ENCODE measurements at regions not wholly inside any gene's neighbourhood (a gene's known extent, or its start where the extent isn't known, plus 50 kb on each side); places are given as distances from the start of the nearest gene placed in this dataset.

DNA sequence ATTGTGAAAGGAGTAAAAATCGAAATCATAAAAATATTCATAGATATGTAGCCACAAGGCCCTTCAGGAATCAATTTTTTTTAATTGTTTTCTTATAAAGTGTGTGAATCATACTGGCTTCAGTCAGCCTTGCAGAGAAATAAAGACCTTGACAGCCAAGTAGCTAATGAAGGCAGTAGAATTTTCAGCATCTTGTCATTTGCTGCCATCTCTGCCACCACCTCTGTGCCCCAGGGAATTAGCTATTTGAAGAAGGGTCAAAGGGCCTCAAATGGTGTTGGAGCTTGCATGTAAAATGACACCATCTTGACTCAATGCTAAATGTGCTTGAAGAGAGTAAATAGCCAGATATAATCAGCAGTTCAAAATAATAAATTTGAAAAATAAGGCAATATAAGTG, 359.4 kb upstream of the DCN start:
- TF ChIP-seq CTCF (IDR thresholded peaks at IDR 0.05) = no peak
- H3K9me3 Mint-ChIP-seq = peaks cover 14% of the 10 kb centered on the region
- H3K4me3 Mint-ChIP-seq = no peak overlapping the region
- DNase-seq = peak; percentile 21
- H3K27ac Mint-ChIP-seq = no peak overlapping the region
- peaks cover 6% of the 10 kb centered on the region for H3K36me3 Mint-ChIP-seq (ENCODE audit: low read depth)
- H3K4me1 Mint-ChIP-seq = peaks cover 20% of the 10 kb centered on the region
- H3K27me3 Mint-ChIP-seq (ENCODE audit: low read depth, poor library complexity) = no peaks in the 10 kb centered on the region

DNA sequence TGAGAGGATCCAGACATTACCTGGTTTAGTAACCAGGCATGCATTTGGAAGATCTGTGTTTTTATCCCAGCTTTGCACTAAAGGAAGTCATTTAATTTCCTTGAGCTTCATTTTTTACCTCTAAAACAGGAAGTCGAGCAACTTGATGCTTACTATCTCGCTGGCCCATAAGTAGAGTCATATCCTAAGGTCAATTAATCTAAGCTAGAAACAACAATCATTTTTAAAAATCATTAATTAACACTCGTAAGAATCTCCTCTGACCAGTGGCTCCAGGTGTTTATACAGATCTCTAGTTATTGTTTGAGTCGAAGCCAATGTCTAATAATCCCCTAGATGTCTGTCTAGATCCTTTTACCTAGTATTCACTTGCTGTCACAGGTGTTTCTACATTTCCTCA, 355.8 kb upstream of the DCN start:
- no peak for DNase-seq
- Mint-ChIP-seq H3K27ac (no peak overlapping the region), H3K4me3 (no peak overlapping the region), H3K4me1 (peaks cover 20% of the 10 kb centered on the region), H3K9me3 (peaks cover 7% of the 10 kb centered on the region), H3K27me3 (ENCODE audit: low read depth, poor library complexity) (peaks cover 5% of the 10 kb centered on the region), H3K36me3 (ENCODE audit: low read depth) (no peaks in the 10 kb centered on the region)
- no peak for TF ChIP-seq CTCF (IDR thresholded peaks at IDR 0.05)

- H3K4me1 Mint-ChIP-seq = no peaks in the 10 kb centered on the region
- H3K36me3 Mint-ChIP-seq (ENCODE audit: low read depth) = no peaks in the 10 kb centered on the region
- H3K4me3 Mint-ChIP-seq = no peak overlapping the region
- H3K27ac Mint-ChIP-seq = no peak overlapping the region
- H3K9me3 Mint-ChIP-seq = peaks cover 16% of the 10 kb centered on the region
- peaks cover 5% of the 10 kb centered on the region for H3K27me3 Mint-ChIP-seq (ENCODE audit: low read depth, poor library complexity)
- no peak for TF ChIP-seq CTCF (IDR thresholded peaks at IDR 0.05)
- DNase-seq = no peak
Observed at GRCh38 chr12:91533366-91533765, 350.7 kb upstream of the DCN start.

GRCh38 chr12:91529829-91530228, 347.2 kb upstream of the DCN start:
- Mint-ChIP-seq H3K27me3 (ENCODE audit: low read depth, poor library complexity) (no peaks in the 10 kb centered on the region), H3K4me3 (no peak overlapping the region), H3K4me1 (no peaks in the 10 kb centered on the region), H3K36me3 (ENCODE audit: low read depth) (no peaks in the 10 kb centered on the region), H3K27ac (no peak overlapping the region), H3K9me3 (peaks cover 14% of the 10 kb centered on the region)
- no peak for TF ChIP-seq CTCF (IDR thresholded peaks at IDR 0.05)
- DNase-seq = no peak

DNA sequence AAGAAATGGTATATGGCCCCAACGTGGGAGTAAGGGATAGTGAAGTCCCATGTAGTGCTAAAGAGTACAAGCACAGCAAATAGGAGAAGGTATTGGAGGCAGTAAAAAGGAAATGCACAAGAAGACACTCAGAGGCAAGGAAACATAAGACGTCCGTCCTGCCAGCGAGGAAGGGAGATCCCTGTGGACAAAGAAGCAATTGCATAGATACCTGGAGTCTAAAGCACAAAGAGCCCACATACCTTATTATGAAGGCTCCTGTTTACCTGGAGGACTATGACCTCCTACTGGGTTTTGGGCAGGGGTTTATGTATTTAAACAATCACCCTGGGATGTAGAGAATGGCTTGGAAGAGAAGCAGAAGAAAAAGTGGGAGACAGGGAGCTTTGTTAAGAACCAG, 341.2 kb upstream of the DCN start:
- Mint-ChIP-seq H3K27me3 (ENCODE audit: low read depth, poor library complexity) (no peaks in the 10 kb centered on the region), H3K9me3 (peaks cover 7% of the 10 kb centered on the region), H3K36me3 (ENCODE audit: low read depth) (no peaks in the 10 kb centered on the region), H3K4me1 (no peaks in the 10 kb centered on the region), H3K4me3 (no peak overlapping the region), H3K27ac (peak overlapping the region; percentile 5)
- no peak for TF ChIP-seq CTCF (IDR thresholded peaks at IDR 0.05)
- no peak for DNase-seq

GRCh38 chr12:91516695-91517047, 334.1 kb upstream of the DCN start:
- no peaks in the 10 kb centered on the region for H3K36me3 Mint-ChIP-seq (ENCODE audit: low read depth)
- DNase-seq = no peak
- no peak for TF ChIP-seq CTCF (IDR thresholded peaks at IDR 0.05)
- H3K4me1 Mint-ChIP-seq = peaks cover 15% of the 10 kb centered on the region
- no peak overlapping the region for H3K4me3 Mint-ChIP-seq
- no peak overlapping the region for H3K27ac Mint-ChIP-seq
- H3K27me3 Mint-ChIP-seq (ENCODE audit: low read depth, poor library complexity) = peaks cover 3% of the 10 kb centered on the region
- peaks cover 14% of the 10 kb centered on the region for H3K9me3 Mint-ChIP-seq

Data from nephron progenitor cell (in vitro differentiated cells).